Muscle of back (tissue), 3 donors: ENCODE measurements at regions not wholly inside any gene's neighbourhood (a gene's known extent, or its start where the extent isn't known, plus 50 kb on each side); places are given as distances from the start of the nearest gene placed in this dataset.

Experiments used
- DNase-seq, 3 donors: peaks; one replicate each; pipeline versions ENCODE4 v3.0.0 to v3.0.0-alpha.2; 2013

GRCh38 chr10:70939441-70940003, 51.2 kb upstream of the PCBD1 start:
- DNase-seq = no peak

- DNase-seq = peak; percentile 41 to 76 (median 52)
Measured at GRCh38 chr10:70940834-70941568, 52.6 kb upstream of the PCBD1 start.

GRCh38 chr10:70942125-70942524, 53.8 kb upstream of the PCBD1 start:
- no peak for DNase-seq

- DNase-seq = no peak
Measured at GRCh38 chr10:70942725-70943124, 54.4 kb upstream of the PCBD1 start.

- DNase-seq = no peak
Measured at GRCh38 chr10:70943249-70943648, 54.9 kb upstream of the PCBD1 start.

GRCh38 chr10:70943841-70944466, 55.6 kb upstream of the PCBD1 start:
- no peak for DNase-seq

- DNase-seq = no peak
Measured at GRCh38 chr10:70950037-70950436, 61.7 kb upstream of the PCBD1 start.

- no peak for DNase-seq
Measured at GRCh38 chr10:70950801-70951200, 62.4 kb upstream of the PCBD1 start.

- DNase-seq = peak in 2 of 3 donors; percentile 19 to 53
Measured at GRCh38 chr10:70952401-70952800, 64.0 kb upstream of the PCBD1 start.

- DNase-seq = no peak
Measured at GRCh38 chr10:70952921-70953320, 64.6 kb upstream of the PCBD1 start.

- DNase-seq = no peak
Measured at GRCh38 chr10:70954381-70955176, 66.2 kb upstream of the PCBD1 start.

- DNase-seq = no peak
Measured at GRCh38 chr10:70956029-70956759, 67.8 kb upstream of the PCBD1 start.

- DNase-seq = no peak
Measured at GRCh38 chr10:70958396-70958795, 70.0 kb upstream of the PCBD1 start.

- no peak for DNase-seq
Measured at GRCh38 chr10:70960316-70960715, 72.0 kb upstream of the PCBD1 start.

GRCh38 chr10:70960783-70961570, 72.6 kb upstream of the PCBD1 start:
- DNase-seq = no peak

GRCh38 chr10:70962686-70963085, 74.3 kb upstream of the PCBD1 start:
- no peak for DNase-seq

GRCh38 chr10:70963271-70963670, 74.9 kb upstream of the PCBD1 start:
- DNase-seq = no peak

- no peak for DNase-seq
Measured at GRCh38 chr10:70964245-70964644, 75.9 kb upstream of the PCBD1 start.

- no peak for DNase-seq
Measured at GRCh38 chr10:70964881-70965280, 76.5 kb upstream of the PCBD1 start.

GRCh38 chr10:70965566-70965965, 77.2 kb upstream of the PCBD1 start:
- no peak for DNase-seq
